Ureter (tissue), 1 donor: ENCODE measurements at regions not wholly inside any gene's neighbourhood (a gene's known extent, or its start where the extent isn't known, plus 50 kb on each side); places are given as distances from the start of the nearest gene placed in this dataset.
"Not testable (repeated sequence)": the region's sequence is repeated elsewhere in the genome, so short reads cannot be mapped to it uniquely, and the experiment has no call there.

Experiments used
- DNase-seq: peaks from one replicate; pipeline ENCODE4 v3.0.0-alpha.2; 2020; ENCODE audit warnings: low spot score
- donor health status: DM: yes; HTN: yes; CAD: no.

DNA sequence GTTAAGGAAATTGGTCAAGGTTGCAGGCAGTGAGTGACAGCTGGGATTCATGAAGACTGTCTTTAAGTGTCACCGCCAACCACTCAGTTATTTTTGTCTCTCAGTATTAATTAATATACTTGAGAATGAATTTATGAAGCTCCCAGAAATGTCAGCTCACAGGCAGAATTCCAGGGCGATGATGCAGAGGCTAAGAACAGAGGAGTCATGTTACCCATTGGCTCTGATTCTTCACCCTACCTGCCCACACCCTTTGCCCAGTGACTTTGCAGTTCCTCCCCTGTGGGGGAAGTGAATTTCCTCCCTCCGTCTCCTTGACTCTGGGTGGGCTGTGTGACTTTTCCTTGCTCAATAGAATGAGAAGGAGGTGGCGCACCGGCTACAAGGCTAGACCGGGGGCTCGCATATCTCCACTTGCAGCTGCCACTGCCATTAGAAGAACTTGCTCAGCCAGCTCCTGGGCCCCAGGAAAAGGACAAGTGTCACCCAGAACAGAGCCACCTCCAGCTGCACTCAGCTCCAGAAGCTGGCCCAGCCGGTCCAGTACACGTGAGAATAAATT is 157.1 kb upstream of the PRKCQ start:
- DNase-seq = peak; percentile 52

DNA sequence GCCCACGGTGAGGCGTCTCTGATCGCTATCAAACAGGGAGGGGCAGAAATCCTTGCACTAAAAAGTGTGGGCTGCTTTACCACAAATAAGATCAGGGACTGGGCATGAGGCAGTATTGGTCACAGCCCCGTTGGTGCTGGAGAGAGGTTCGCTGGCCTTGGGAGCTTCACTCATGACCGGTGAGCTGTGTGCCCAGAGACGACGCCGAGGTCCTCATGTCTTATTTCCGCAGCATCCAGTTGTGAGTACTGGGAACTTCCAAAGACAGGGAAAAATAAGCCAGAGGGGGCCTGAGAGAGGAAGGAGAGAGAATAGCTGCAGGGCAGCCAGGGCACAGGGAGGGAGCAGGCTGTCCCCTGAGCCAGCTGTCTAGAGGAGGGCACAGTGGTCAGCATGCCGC is 154.2 kb upstream of the PRKCQ start:
- no peak for DNase-seq

DNA sequence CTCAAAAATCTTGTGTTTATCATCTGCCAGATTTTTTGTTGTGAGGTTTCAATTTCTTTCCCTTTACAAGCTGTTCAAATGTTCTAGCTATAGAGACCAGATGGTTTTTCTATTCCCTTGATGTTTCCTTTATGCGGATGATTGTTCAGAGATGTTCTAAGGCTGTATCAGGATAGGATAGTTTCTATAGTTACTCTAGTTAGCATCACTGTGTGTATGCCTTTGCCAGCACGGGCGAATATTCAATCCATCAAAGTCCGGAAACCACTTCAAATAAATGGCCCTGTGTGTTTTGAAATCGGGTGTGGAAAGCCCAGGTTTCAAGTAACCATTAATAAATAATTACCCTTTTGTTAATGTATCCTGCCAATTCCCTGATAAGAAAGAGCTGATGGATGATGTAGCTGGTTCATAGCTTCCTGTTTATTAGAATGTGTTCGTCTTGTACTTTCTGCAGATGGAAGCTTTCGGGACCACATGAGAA is 149.8 kb upstream of the PRKCQ start:
- DNase-seq = no peak

DNA sequence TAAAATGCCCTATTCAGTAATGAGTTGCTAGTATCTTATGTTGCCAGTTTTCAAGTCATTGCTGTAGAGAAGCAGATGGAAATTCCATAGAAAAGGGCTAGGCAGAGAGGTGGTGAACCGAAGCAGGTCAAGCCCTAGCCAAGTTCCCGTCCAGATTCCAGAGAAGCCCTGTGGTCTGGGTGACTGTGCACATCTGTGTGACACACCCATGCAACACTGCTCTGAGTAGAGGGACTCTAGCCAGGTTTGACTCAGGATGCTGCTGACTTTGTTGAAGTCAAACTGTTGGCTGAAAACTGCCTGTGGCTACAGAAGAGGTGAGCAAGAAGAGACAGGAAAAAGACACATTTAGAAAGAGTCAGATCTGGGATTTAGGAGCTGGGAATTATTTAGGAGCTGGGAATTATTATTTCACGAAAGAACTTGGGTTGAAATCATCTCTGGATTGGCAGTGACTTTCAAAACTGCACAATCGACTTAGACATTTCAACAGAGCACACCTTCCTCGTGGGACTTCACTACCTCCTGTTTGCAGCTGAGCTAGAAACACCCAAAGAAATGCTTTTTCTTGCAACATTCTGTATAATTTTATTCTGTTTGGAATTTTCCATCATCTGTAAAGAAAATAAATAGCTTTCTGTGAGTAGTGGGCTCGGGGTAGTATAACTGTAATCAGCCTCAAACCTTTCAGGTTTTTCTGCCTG is 149.1 kb upstream of the PRKCQ start:
- DNase-seq = no peak

DNA sequence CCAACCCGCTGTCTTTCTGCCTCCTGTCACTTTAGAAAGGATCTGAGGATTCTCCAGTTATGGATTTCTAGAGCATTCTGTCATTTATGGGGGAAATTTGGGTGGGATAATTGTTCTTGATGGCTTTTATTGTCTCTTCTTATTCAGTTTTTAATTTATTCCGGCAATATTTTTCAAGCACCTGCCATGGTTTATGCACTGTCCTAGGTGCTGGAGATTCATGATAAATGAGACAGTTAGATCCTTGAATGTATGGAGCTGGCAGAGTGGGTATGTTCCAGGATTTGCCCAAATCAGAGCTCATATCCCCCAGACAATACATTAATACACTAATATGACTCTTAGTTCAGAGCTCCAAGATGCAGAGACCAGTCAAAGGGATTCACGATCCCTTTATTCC is 146.8 kb upstream of the PRKCQ start:
- DNase-seq = no peak

DNA sequence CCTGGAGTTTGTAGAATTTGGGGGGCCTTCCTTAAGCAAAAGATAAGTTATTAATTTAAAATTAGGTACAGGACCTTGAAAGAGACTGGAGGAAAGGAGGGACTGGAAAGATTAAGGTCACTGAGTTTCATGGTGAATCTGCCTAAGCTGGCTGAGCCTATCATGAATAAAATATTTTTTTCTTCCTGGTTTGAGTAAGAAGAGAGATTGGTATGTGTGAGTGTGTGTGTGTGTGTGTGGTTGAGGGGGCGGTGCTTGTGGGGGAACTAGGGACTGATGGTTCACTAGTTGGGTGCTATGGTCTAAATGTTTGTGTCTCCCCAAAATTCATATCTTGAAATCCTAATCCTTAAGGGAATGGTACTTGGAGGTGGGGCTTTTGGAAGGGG is 142.5 kb upstream of the PRKCQ start:
- no peak for DNase-seq

DNA sequence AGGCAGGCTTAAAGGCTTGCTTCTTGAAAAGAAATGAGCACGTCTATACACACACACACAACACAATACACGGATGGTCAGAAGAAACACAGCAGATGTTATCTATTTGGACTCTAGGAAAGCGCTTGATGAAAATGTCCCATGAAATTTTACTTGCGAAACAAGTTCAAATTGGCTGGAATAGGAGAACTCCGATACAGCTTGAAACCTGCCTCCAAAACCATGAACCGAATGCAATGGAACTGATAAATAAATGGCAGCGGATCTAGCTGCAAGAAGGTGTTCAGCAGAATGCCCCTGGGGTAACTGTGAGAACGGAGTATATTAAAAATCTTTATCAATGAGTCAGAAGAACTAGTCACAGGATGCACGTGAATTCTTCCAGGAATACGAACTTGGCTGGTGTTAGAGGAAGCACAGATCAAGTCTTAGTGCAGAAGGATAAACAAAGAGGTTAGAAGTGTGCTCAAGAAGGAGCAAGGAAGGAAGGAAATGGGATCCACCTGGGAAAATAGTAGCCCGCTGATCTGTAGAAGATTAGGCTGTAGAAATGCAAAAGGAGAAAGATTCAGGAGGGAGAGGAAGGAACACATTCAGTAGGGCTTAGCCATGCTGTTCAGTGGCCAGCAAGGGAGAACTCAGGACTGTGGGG is 142.0 kb upstream of the PRKCQ start:
- DNase-seq = no peak

DNA sequence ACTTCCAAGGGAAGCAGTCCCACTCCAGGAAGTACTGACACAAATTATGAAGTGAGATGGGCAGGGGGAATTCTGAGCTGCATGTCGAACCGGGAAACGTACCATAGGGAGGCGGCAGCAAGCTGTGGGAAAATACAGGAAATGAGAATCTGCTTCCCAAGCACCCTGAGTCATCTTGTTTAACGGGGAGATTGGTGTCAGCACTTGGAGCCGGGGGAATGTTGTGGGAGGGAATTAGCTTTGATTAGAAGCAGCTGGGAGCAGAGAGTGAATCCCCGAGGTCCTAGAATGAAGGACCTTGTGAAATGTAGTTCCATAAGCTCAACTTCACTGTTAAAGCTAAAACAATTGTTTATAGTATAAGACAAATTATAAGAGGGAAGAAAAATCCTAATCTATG is 141.4 kb upstream of the PRKCQ start:
- DNase-seq = no peak

DNA sequence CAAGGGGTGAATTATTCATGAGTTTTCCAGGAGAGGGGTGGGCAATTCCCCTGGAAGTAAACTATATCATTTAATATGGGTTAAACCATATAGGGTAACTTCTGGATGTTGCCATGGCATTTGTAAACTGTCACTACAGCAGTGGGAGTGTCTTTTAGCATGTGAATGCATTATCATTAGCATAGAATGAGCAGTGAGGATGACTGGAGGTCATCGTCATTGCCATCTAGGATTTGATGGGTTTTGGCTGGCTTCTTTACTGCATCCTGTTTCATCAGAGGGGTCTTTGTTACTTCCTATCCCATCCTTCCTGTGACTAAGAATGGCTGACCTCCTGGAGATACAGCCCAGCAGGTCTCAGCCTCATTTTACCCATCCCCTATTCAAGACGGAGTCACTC is 139.5 kb upstream of the PRKCQ start:
- no peak for DNase-seq

DNA sequence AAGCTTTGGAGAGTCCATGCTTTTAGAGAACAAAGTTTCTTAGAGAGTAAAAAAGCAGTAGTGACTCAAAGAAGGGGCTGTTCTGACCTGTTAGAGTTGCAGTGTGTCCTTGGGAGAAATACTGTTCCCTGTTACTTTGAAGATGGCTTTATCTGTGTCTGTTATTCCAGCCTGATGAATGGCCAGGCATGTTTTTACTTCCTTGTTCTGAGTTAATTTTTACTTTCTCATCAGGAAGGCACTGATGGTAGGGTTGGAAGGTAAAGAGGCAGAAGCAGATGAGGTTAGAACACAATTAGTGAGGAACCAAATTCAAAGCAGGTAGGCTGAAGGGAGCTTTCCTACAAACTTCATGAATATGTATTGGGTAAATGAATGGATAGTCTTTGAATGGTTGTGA is 138.5 kb upstream of the PRKCQ start:
- no peak for DNase-seq

DNA sequence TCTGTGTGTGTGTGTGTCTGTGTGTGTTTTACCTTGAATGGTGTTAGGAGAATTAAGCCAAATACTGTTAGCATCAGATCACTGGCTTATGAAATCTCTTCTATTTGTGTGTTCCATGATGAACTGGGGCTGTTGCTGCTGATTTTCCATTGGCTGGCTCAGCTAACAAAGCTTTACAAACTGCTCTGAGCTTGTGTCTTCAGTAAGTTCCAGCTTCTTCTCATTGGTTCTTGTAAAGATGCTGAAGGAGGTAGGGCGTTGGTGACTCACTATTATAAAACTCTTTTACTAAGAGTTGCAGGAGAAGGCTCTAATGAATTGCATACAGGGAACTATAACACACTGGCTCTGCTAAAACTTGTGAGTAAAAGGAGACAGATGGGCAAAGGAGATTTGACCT is 136.4 kb upstream of the PRKCQ start:
- no peak for DNase-seq

DNA sequence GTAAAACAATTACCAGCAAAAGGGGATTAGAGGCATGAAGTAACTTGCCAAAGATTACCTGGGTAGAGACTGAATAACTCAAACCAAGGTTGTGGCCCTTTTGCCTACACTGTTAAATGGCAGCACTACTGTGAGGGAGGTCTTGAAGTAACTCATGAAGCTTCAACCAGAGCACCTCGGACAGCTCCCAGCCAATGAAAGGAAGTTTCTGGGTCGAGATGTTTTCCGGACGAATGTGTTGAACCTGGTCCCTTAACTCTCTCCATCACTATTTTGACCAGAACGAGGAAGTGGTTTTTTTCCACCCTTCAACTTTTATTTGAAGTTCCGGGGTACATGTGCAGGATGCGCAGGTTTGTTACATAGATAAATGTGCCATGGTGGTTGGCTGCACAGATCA is 133.6 kb upstream of the PRKCQ start:
- no peak for DNase-seq

DNA sequence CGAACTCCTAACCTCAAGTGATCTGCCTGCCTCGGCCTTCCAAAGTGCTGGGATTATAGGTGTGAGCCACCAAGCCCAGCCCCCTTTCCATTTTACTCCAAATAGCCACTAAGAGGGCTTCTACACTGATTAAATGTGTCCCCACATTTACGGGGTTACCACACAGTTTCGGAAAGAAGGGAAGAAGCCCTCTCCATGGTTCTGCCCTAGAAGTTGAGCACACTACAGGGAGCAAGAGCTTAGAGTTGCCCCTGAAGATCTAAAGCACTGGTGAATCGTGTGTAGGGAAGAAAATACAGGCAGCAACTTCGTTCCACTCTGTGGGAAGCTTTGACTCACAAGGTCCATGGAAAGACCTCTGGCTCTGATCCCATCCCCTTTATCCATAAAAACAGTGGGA is 133.0 kb upstream of the PRKCQ start:
- no peak for DNase-seq

DNA sequence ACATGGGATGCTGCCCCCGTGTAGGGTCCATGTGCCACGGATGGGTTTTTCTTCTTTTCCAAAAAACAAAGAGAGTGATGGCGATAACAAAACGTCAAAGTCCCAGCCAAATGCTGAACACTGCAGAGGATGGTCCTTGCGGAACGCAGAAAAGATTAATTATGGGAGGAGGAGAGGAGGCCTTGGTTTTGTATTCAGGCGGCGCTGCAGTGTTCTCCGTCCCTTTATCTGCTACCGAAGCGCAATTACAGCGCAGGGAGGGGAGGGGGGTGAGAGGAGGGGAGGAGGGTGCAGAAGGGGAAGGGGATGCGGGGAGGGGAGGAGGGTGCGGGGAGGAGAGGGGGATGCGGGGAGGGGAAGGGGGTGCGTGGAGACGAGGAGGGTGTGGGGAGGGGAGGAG is 131.8 kb upstream of the PRKCQ start:
- DNase-seq = no peak

DNA sequence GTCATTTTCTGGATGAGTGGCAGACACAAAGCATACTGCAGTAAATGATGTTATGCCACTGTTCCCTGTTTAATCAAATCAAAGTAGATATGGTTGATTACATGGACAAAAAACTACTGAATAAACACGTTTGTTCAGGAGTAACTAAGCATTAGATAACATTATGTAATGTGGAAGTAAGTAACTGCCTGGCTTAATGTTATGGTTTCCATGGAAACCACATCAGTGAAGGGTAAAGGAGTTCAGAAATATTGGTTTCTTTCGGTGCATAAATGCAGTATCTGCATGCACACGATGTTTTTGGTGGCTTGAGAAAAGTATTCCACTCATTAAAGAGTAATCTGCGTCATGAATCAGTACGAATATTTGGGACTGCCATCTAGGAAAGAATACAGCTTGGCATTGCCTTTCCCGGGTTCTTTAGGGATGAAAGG is 131.3 kb upstream of the PRKCQ start:
- DNase-seq = no peak

DNA sequence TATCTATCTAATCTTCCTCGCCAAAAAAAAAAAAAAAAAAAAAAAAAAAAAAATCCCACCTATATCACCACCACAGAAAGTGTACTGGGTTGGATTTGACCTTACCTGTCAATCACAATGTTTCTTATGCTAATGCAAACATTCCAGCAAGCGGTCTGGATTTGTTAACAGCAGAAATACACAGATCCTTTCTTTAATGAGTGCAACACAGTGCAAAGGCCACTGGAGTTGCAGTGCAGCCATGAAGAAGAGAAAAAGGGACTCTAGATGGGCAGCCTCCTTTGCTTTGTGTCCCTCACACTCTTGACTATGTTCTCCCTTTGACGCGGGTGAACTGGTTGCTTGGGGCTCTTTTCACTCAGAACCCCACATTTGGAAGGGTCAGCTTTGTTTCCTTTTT is 127.3 kb upstream of the PRKCQ start:
- no peak for DNase-seq

DNA sequence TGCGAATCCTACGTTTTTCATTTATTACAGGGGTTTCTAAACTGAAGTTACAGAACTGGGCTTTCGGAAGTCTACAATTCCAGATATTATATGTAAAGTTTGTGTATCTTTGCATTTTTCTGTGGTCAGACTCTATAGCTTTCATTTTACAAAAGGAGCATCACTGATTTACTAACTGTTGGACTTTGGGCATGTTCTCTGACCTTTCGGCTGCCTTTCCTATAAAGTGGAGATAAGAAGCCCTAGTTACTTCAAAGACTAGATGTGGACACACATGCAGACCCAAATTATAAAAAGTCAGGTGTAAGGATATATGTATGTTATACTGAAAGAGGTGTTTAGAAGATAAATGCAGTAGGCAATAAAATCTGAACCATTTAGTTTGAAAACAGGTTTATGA is 126.6 kb upstream of the PRKCQ start:
- no peak for DNase-seq

DNA sequence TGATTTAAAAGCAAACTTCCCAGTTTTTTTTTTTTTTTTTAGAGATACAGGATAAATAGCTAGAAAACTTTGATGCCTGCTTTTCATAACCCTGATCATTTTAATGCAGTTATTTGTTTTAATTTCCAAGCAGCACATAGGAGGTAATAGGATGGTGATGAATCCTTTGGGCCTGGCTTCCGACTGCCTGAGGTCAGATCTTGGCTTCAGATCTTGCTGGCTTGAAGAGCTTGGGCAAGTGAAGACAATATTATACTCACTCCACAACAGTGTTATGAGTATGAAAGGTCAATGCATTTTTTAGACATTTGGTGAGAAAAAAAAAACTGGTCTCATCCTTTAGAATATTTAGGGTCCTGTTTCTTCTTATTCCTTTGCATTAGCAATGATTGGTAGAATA is 124.8 kb upstream of the PRKCQ start:
- no peak for DNase-seq

DNA sequence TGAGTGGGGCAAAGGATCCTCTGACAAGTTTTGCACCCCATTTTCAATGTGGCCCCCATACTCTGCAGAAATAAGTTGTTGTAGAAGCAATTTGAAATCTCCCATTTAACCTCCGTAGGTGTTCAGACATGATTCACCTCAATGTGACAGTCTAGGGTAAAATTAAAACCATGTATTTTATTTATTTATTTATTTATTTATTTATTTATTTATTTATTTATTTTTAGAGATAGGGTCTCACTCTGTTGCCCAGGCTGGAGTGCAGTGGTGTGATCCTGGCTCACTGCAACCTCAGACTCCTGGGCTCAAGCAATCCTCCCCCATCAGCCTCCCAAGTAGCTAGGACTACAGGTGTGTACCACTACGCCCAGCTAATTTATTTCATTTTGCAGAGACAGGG is 122.8 kb upstream of the PRKCQ start:
- not testable (repeated sequence) for DNase-seq

DNA sequence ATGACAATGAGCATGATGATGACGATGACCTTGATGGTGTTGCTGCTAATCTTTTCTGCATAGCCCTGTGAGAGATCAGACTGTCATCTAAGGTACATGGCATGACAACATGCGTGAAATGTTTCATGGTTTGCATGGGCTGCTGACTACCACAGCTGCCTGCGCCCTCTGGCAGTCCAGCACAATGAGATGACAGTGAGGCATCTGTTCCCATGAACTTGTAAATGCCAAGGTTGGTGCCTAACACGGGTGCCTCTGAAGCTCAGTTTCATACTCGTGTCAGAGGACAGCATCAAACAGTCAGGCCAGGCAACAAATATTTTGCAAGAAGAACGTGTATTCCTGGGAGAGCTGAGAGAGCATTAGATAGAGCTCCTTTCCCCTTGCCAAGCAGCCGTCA is 122.0 kb upstream of the PRKCQ start:
- no peak for DNase-seq

DNA sequence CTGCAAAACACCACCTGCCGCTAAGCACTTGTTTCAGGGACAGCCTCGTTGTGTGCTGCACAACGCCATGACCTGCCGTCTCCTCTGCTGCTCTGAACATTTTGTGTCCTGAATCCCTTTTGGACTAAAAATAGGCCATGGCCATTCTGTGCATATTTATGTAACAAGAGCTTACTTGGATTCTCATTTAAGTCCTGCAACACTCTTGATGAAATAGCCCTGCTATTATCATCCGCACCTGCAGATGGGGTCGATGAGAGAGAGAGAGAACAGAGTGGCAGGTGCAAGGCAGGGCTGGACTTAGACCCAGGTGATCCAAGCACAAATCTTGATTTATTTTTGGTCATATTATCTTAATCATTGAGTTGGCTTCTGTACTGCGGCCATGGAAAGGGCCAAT is 121.2 kb upstream of the PRKCQ start:
- no peak for DNase-seq

DNA sequence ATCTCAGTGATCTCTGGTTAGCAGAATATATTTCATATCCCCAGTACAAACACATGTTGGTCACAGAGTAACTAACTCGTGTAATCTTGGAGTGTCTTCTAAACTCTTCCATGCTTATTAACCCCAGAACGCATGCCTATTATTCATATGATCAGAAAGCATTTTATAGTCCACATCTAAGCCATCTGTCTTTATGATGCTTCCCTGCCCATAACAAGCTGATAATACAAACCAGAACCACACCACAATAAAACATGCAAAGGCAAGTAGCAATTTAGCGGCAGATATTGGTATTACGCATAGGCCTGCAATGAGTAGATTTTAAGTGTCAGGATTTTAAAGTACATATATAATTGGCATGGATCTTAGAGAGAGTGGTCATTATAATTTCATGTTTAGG is 120.0 kb upstream of the PRKCQ start:
- no peak for DNase-seq

DNA sequence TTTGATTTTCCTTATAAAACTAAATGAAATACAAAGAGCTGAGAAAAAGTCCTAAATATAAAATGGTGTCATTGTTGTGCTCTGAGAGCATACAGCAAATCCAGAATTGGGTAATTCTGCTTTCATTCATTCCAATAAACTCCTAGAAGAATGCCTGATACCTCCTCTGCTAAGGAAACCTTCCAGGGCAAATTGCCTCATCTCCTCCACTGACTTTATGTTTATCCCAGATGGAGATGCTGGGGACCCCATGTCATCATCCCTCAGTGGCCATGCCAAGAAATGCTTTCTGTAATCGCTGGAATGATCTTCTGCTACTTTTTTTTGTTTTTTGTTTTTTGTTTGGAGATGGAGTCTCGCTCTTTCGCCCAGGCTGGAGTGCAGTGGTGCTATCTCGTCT is 119.3 kb upstream of the PRKCQ start:
- DNase-seq = no peak

DNA sequence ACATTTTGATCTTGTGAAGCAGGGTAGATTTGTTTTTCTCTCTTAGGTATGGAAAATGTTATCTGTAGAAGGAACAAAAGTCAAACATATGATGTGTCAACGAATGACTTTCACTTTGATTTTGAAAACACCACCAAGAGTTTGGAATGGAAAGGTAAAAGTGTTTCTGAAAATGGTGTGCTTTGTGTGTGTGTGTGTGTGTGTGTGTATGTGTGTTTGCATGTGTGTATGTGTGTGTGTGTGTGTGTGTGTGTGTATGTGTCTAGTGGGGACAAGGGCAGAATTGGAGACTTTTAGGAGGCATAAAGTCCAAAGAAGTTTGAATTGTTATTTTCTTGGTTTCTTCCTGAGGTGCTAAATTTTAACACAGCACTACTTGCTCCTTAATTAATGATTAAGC is 115.4 kb upstream of the PRKCQ start:
- no peak for DNase-seq
